GM12801 (cell line): ENCODE measurements at regions not wholly inside any gene's neighbourhood (a gene's known extent, or its start where the extent isn't known, plus 50 kb on each side); places are given as distances from the start of the nearest gene placed in this dataset.

Source experiments
- TF ChIP-seq, protein P1 (sequence below): IDR thresholded peaks from one replicate; pipeline ENCODE4 v1.5.1; 2011; ENCODE audit warnings: control low read depth; ENCODE audit not compliant: insufficient read length; ENCODE audit errors: extremely low read depth

DNA sequence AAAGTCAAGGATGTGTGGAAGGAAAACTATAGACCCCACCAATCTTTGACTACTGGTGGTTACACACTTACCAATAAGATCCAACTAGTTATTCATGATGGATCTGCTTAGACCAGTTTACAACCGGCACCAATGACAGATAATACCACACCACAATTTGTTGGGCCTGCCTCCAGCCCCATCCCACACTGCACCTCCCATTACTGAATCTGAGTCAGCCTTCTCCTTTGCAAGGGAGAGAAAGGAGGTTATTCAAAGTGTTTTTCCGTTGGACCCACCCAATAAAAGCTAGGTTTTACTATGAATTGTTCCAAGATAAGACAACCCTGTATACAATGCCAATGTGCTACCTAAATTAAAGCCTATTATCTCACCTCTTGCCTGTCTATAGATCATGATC, 453.5 kb downstream of the MTRR start:
- TF ChIP-seq, protein P1, sequence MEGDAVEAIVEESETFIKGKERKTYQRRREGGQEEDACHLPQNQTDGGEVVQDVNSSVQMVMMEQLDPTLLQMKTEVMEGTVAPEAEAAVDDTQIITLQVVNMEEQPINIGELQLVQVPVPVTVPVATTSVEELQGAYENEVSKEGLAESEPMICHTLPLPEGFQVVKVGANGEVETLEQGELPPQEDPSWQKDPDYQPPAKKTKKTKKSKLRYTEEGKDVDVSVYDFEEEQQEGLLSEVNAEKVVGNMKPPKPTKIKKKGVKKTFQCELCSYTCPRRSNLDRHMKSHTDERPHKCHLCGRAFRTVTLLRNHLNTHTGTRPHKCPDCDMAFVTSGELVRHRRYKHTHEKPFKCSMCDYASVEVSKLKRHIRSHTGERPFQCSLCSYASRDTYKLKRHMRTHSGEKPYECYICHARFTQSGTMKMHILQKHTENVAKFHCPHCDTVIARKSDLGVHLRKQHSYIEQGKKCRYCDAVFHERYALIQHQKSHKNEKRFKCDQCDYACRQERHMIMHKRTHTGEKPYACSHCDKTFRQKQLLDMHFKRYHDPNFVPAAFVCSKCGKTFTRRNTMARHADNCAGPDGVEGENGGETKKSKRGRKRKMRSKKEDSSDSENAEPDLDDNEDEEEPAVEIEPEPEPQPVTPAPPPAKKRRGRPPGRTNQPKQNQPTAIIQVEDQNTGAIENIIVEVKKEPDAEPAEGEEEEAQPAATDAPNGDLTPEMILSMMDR = no peak

DNA sequence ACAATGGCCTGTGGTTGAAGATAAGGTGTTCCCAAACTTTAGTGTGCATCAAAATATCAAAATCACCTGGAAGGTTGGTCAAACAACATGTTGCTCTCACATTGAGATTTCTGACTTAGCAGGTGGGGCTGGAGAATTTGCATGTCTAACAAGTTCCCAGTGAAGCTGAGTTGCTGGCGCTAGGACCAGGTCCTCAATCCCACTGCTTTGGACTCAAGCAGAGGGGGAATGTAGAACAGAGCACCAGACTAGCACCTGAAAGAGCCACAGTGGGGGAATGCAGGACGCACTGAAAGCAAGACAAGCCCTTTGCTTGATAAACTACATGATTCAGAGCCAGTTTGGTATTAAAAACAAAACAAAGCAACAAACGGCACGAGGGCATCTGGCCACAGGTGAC, 458.1 kb downstream of the MTRR start:
- TF ChIP-seq, protein P1 = no peak

DNA sequence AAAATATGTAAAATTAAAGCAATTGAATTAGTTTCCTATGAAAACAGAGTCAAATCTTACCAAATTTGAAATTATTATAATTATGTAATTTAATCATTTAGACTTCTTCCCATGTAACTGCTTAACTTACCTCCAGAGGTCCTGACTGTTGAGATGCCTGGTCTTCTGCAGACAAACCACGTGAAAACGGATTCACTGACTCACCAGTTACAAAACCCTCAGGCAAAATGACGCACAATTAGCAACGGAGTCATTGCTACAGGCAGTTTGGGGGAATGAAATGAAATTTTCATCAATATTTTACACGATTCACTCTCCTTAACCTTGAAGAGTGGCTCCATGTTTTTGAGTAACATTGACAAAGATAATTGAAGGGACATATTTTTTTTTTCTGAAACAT, 460.8 kb downstream of the MTRR start:
- TF ChIP-seq, protein P1 = no peak

DNA sequence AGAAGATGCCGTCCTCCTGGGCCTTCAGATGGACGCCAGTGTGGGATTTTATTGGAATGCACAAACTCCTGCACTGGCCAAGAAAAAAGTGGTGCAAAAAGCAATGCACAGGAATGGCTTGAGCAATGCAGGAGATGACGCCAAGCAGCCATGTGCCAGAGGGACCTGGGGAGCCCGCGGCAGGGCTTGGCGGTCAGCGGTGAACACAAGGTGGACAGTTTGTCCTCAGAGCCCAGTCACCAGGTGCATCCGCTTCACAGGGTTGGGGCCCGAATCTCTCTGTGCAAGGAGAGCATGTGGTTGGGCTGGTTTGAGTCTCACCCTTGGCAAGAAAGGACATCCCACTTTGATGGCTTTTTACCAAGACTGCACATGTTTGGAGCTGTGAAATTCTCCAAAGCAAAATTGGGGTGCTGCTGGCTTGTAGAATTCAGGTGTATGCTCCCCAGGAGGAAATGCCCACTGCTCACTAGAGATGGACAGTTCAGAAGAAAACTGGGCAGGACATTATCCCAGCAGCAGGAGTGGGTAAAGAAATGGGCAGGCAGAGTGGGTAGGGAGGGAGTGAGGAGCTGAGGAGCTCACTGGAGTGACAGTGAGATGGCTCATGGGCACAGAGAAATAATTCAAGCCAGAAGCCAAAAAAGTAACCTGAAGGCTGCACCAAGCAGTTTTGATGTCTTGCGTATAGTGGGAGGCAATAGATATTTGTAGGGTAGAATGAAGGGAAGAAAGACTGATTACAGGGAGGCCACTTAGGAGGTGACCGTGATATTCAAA, 463.9 kb downstream of the MTRR start:
- TF ChIP-seq, protein P1 = no peak

DNA sequence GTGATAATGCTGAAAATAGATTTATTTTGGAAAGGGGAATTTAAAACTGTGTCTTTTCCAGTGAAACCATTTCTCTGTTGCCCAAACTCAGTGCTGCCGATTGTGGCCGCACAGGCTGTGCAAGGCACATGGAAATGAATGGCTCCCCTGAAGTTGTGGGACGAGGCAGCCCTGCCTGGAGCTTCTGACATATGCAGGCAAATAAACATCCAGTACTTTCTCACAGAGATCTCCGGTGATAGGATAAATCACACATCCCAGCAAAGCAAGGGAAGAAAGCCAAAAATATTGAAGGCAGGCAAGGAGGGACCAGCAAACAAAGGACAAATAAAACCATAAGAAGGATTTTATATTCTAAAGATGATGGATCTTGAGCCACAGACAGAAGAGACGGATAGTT, 464.5 kb downstream of the MTRR start:
- TF ChIP-seq, protein P1 = no peak

DNA sequence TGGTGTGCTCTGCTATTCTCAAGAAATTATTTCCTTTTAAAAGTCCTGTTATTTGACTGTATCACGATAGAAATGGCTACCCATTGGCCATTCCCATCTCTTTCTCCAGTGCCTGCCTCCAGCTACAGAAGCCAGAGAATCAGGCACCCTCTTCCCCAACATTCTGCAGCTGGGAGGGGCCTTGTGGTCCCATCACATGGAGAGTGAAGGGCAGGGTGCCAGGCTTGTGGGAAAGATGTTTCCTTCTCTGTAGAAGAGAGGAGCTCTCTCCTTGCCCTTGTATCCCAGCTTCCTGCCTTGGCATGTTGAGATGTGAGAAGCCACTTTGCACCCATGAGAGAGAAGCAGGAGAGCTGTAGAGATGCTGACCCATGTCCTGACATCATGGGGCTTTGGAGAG, 465.0 kb downstream of the MTRR start:
- TF ChIP-seq, protein P1 = no peak

DNA sequence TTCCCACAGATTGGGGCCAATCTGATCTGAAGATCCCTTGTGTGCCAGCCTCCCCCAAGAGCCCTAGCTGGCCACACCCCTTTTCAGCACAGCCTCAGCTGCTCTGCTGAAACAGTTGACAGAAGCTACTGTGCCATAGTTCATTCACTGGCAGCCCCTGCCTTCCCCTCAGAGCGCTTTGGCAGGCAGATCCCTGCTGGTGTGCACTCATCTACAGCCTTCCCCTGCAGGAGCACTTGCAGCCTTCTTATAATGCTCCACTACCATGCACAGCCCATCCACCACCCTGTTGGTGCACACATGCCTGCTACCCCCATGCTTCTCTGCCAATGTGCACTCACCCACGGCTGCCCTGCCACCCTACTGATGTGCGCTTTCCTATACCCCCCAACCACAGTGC, 471.3 kb downstream of the MTRR start:
- TF ChIP-seq, protein P1 = no peak
